K562 (cell line): ENCODE measurements at regions not wholly inside any gene's neighbourhood (a gene's known extent, or its start where the extent isn't known, plus 50 kb on each side); places are given as distances from the start of the nearest gene placed in this dataset.

Experiments used
- ATAC-seq: fragments of 200-7000 bp; cut with Tn5 transposase; 3 replicates; pipeline ENCODE4 v1.9.1; 2020; ENCODE audit warnings: moderate library complexity
- BruUV-seq: library from RNA; stranded (reverse); fragments of 400-500 nt; replicated peaks from 2 replicates; lab custom pipeline; 2021; lab: Mats Ljungman, UMichigan
- CTCF ChIA-PET: fragments of 300-600 bp; formaldehyde crosslinking; extraction: SDS; loops from one replicate; lab custom pipeline; 2021; ENCODE audit warnings: low intra/inter-chr PET ratio; lab: Yijun Ruan, JAX
- POLR2A ChIA-PET: fragments of 300-600, 350-650 bp; sonication (Branson Sonifier 250); formaldehyde crosslinking; extraction: SDS; loops from one replicate; lab custom pipeline; 2021; ENCODE audit warnings: antibody characterized with exemption, inconsistent platforms; lab: Yijun Ruan, JAX
- DNase-seq, 4 experiments: peaks; one replicate each; pipeline versions ENCODE4 v3.0.0 to v3.0.0-alpha.2; 2011 to 2018; ENCODE audit warnings: low spot score in 3 of 4, mixed read lengths in 3 of 4; ENCODE audit errors: extremely low read depth in 1 of 4
- FAIRE-seq: peaks from 2 replicates; lab custom pipeline; 2011; peaks lifted over from hg19 to GRCh38; lab: Jason Lieb, UNC
- H2AFZ ChIP-seq: 2 replicates; pipeline ENCODE4 v1.6.0; 2011; ENCODE audit warnings: low read depth, low read length, control low read depth, inconsistent platforms
- H3K27ac ChIP-seq: fragments of 200-600 bp; 3 replicates; pipeline ENCODE4 v1.8.0; 2011; ENCODE audit warnings: low read depth, mild to moderate bottlenecking, control low read depth, inconsistent platforms, low read length, moderate library complexity, mixed read lengths; ENCODE audit errors: extremely low read depth
- H3K27me3 ChIP-seq, 2 experiments: fragments of 300-600 bp in 1 of 2; 2 replicates in 1 of 2; 3 replicates in 1 of 2; pipeline versions ENCODE4 v1.6.0 to v1.8.0; 2011; ENCODE audit warnings: inconsistent platforms in 2 of 2, low read length in 2 of 2, mild to moderate bottlenecking in 1 of 2, mixed read lengths in 1 of 2, moderate library complexity in 1 of 2; ENCODE audit not compliant: control insufficient read depth in 2 of 2, insufficient read depth in 2 of 2
- H3K36me3 ChIP-seq: fragments of 300-600 bp; 3 replicates; pipeline ENCODE4 v1.8.0; 2011; ENCODE audit warnings: mild to moderate bottlenecking, low read length, inconsistent platforms; ENCODE audit not compliant: control insufficient read depth, insufficient read depth
- H3K4me1 ChIP-seq, 2 experiments: fragments of 200-600 bp in 1 of 2; replicated peaks in 1 of 2; 2 replicates in 1 of 2; 3 replicates in 1 of 2; pipeline versions ENCODE4 v1.5.1 to v1.8.0; 2011; ENCODE audit warnings: inconsistent platforms in 2 of 2, low read length in 2 of 2, mild to moderate bottlenecking in 1 of 2, mixed read lengths in 1 of 2, moderate library complexity in 1 of 2; ENCODE audit not compliant: control insufficient read depth in 2 of 2, insufficient read depth in 2 of 2
- H3K4me2 ChIP-seq: 2 replicates; pipeline ENCODE4 v1.6.1; 2011; ENCODE audit warnings: low read length, control low read depth, inconsistent platforms, mixed read lengths; ENCODE audit not compliant: insufficient read depth
- H3K4me3 ChIP-seq: fragments of 200-600 bp; sonication (generic), shearing (Covaris generic); 2 replicates; pipeline ENCODE4 v1.5.1; 2016; ENCODE audit warnings: control low read depth, inconsistent platforms
- H3K79me2 ChIP-seq: fragments of 200-600 bp; 3 replicates; pipeline ENCODE4 v1.8.0; 2011; ENCODE audit warnings: low read length, inconsistent platforms; ENCODE audit not compliant: control insufficient read depth, insufficient read depth
- H3K9ac ChIP-seq, 2 experiments: 2 replicates each; pipeline versions ENCODE4 v1.6.0 to v1.6.1; 2011; ENCODE audit warnings: low read depth in 2 of 2, low read length in 2 of 2, control low read depth in 1 of 2, inconsistent platforms in 1 of 2, mild to moderate bottlenecking in 1 of 2, mixed read lengths in 1 of 2; ENCODE audit not compliant: insufficient read depth in 1 of 2
- H3K9me1 ChIP-seq: one replicate; pipeline ENCODE4 v1.6.0; 2011; ENCODE audit warnings: inconsistent platforms, mild to moderate bottlenecking, low read length, moderate library complexity; ENCODE audit not compliant: control insufficient read depth, insufficient read depth
- H3K9me3 ChIP-seq: replicated peaks from 2 replicates; pipeline ENCODE4 v1.5.1; 2011; ENCODE audit warnings: low read depth, low read length, inconsistent platforms; ENCODE audit not compliant: control insufficient read depth, insufficient read depth
- H4K20me1 ChIP-seq: replicated peaks from 2 replicates; pipeline ENCODE4 v1.6.1; 2011; ENCODE audit warnings: low read length, inconsistent platforms, mixed read lengths; ENCODE audit not compliant: control insufficient read depth, insufficient read depth
- BDP1 ChIP-seq: IDR thresholded peaks from 3 replicates; pipeline ENCODE4 v1.6.1; 2011; ENCODE audit not compliant: insufficient read length, insufficient read depth
- CBX1 ChIP-seq: sonication (generic); IDR thresholded peaks from 2 replicates; pipeline ENCODE4 v1.6.1; 2016; ENCODE audit warnings: antibody characterized with exemption, low read depth, mild to moderate bottlenecking
- MIER1 ChIP-seq: fragments of 450-650 bp; IDR thresholded peaks from 2 replicates; pipeline ENCODE4 v1.6.1; 2016; ENCODE audit warnings: antibody characterized with exemption, mild to moderate bottlenecking, low read depth
- NFRKB ChIP-seq: fragments of 450-650 bp; IDR thresholded peaks from 2 replicates; pipeline ENCODE4 v1.6.1; 2016; ENCODE audit warnings: low read depth
- PHTF2 ChIP-seq: fragments of 250-450 bp; sonication (Bioruptor Pico); IDR thresholded peaks from 2 replicates; pipeline ENCODE4 v1.5.0; 2021; ENCODE audit warnings: mild to moderate bottlenecking
- SMARCC2 ChIP-seq: fragments of 450-650 bp; IDR thresholded peaks from 2 replicates; pipeline ENCODE4 v1.6.1; 2017; ENCODE audit warnings: antibody characterized with exemption, moderate library complexity, mild to moderate bottlenecking, low read depth
- ZNF23 ChIP-seq: fragments of 250-450 bp; sonication (Bioruptor Pico); IDR thresholded peaks from 2 replicates; pipeline ENCODE4 v1.4.0; 2020; ENCODE audit warnings: mild to moderate bottlenecking
- WGBS: fragments of 100-300 bp; shearing (Covaris generic); methylation state at CpG from one replicate; pipeline ENCODE4 v1.1.6; 2016; ENCODE audit warnings: low coverage, mixed read lengths; ENCODE audit not compliant: insufficient coverage; ENCODE audit errors: missing lambda C conversion rate; 5-methylcytosine and 5-hydroxymethylcytosine counted together
- in situ Hi-C: fragments of 300-500 bp; cut with MboI; formaldehyde crosslinking; loops from 4 replicates; pipeline ENCODE4 v1.15.0; 2018; ENCODE audit warnings: inconsistent platforms, mixed read lengths
- intact Hi-C: fragments of 100-400 bp; cut with micrococcal nuclease; formaldehyde crosslinking; loops from 2 replicates; pipeline ENCODE4 v1.14.2; 2022
- TF ChIP-seq, protein P1 (sequence below), 2 experiments: fragments of 450-650 bp in 1 of 2; sonication (generic) in 1 of 2; formaldehyde crosslinking in 1 of 2; IDR thresholded peaks; 2 replicates each; pipeline versions ENCODE4 v1.7.1 to v1.9.0; 2016 to 2022; ENCODE audit warnings: inconsistent platforms in 1 of 2, mild to moderate bottlenecking in 1 of 2, missing genetic modification reagents in 1 of 2
- TF ChIP-seq, protein P2 (sequence below): sonication (generic); formaldehyde crosslinking; IDR thresholded peaks from 2 replicates; pipeline ENCODE4 v1.8.0; 2022; ENCODE audit warnings: mild to moderate bottlenecking, missing genetic modification reagents

DNA sequence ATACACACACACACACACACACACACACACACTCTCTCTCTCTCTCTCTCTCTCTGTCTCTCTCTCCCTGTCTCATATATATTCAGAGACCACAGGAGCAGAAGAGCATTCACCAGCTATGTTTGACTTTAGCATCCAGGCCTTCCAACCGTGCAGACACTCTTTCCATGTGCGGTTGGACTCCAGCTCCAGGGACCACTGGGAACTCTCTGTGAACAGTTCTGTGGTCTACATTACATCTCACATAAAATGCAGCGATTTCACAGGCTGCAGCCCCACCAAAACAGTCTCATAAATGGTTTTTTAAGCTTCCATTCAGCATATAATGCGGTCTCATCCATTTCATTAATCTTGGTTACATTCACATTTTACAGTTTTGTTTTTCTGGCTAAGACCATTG is 508.4 kb upstream of the SULF2 start:
- no peak overlapping the region for H2AFZ ChIP-seq
- no peak for ATAC-seq
- no peak overlapping the region for H3K27ac ChIP-seq
- H3K79me2 ChIP-seq, result no peaks in the 10 kb centered on the region
- CTCF ChIA-PET, result no interaction called here
- H4K20me1 ChIP-seq, result no peaks in the 10 kb centered on the region
- no peak overlapping the region for H3K4me2 ChIP-seq
- BruUV-seq, result no TSS peak
- H3K27me3 ChIP-seq, result peaks cover 8 to 11% of the 10 kb centered on the region in 2 experiments; a peak in 4 of 5 replicates
- POLR2A ChIA-PET, result interaction anchor here (0.6 kb wide), 1 partner anchor 398 kb away, joined by 3 read pairs; no protein-coding TSS in a partner anchor
- no peak for FAIRE-seq
- no peak overlapping the region for H3K4me3 ChIP-seq
- H3K36me3 ChIP-seq, result no peaks in the 10 kb centered on the region
- intact Hi-C loops (no loop called here), in situ Hi-C loops (no loop called here)
- 0% methylated on average over 3 of the region's 4 CpGs for WGBS
- DNase-seq, result no peak
- no peak overlapping the region for H3K9ac ChIP-seq
- H3K9me3 ChIP-seq, result no peaks in the 10 kb centered on the region
- no peaks in the 10 kb centered on the region for H3K4me1 ChIP-seq
- no peaks in the 10 kb centered on the region for H3K9me1 ChIP-seq
- TF ChIP-seq MIER1, result no peak
- no peak for TF ChIP-seq BDP1
- TF ChIP-seq SMARCC2, result no peak
- no peak for TF ChIP-seq NFRKB
- TF ChIP-seq, protein P1, sequence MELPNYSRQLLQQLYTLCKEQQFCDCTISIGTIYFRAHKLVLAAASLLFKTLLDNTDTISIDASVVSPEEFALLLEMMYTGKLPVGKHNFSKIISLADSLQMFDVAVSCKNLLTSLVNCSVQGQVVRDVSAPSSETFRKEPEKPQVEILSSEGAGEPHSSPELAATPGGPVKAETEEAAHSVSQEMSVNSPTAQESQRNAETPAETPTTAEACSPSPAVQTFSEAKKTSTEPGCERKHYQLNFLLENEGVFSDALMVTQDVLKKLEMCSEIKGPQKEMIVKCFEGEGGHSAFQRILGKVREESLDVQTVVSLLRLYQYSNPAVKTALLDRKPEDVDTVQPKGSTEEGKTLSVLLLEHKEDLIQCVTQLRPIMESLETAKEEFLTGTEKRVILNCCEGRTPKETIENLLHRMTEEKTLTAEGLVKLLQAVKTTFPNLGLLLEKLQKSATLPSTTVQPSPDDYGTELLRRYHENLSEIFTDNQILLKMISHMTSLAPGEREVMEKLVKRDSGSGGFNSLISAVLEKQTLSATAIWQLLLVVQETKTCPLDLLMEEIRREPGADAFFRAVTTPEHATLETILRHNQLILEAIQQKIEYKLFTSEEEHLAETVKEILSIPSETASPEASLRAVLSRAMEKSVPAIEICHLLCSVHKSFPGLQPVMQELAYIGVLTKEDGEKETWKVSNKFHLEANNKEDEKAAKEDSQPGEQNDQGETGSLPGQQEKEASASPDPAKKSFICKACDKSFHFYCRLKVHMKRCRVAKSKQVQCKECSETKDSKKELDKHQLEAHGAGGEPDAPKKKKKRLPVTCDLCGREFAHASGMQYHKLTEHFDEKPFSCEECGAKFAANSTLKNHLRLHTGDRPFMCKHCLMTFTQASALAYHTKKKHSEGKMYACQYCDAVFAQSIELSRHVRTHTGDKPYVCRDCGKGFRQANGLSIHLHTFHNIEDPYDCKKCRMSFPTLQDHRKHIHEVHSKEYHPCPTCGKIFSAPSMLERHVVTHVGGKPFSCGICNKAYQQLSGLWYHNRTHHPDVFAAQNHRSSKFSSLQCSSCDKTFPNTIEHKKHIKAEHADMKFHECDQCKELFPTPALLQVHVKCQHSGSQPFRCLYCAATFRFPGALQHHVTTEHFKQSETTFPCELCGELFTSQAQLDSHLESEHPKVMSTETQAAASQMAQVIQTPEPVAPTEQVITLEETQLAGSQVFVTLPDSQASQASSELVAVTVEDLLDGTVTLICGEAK (IDR thresholded peaks at IDR 0.05), result no peak
- TF ChIP-seq, protein P1 (CRISPR knock-in tag; IDR thresholded peaks at IDR 0.05), result no peak
- TF ChIP-seq CBX1, result no peak
- TF ChIP-seq ZNF23 (CRISPR knock-in tag), result no peak
- TF ChIP-seq, protein P2, sequence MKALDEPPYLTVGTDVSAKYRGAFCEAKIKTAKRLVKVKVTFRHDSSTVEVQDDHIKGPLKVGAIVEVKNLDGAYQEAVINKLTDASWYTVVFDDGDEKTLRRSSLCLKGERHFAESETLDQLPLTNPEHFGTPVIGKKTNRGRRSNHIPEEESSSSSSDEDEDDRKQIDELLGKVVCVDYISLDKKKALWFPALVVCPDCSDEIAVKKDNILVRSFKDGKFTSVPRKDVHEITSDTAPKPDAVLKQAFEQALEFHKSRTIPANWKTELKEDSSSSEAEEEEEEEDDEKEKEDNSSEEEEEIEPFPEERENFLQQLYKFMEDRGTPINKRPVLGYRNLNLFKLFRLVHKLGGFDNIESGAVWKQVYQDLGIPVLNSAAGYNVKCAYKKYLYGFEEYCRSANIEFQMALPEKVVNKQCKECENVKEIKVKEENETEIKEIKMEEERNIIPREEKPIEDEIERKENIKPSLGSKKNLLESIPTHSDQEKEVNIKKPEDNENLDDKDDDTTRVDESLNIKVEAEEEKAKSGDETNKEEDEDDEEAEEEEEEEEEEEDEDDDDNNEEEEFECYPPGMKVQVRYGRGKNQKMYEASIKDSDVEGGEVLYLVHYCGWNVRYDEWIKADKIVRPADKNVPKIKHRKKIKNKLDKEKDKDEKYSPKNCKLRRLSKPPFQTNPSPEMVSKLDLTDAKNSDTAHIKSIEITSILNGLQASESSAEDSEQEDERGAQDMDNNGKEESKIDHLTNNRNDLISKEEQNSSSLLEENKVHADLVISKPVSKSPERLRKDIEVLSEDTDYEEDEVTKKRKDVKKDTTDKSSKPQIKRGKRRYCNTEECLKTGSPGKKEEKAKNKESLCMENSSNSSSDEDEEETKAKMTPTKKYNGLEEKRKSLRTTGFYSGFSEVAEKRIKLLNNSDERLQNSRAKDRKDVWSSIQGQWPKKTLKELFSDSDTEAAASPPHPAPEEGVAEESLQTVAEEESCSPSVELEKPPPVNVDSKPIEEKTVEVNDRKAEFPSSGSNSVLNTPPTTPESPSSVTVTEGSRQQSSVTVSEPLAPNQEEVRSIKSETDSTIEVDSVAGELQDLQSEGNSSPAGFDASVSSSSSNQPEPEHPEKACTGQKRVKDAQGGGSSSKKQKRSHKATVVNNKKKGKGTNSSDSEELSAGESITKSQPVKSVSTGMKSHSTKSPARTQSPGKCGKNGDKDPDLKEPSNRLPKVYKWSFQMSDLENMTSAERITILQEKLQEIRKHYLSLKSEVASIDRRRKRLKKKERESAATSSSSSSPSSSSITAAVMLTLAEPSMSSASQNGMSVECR, result no peak
- no peak for TF ChIP-seq PHTF2
